ENCODE measurements at regions not wholly inside any gene's neighbourhood (a gene's known extent, or its start where the extent isn't known, plus 50 kb on each side); places are given as distances from the start of the nearest gene placed in this dataset.

DNA sequence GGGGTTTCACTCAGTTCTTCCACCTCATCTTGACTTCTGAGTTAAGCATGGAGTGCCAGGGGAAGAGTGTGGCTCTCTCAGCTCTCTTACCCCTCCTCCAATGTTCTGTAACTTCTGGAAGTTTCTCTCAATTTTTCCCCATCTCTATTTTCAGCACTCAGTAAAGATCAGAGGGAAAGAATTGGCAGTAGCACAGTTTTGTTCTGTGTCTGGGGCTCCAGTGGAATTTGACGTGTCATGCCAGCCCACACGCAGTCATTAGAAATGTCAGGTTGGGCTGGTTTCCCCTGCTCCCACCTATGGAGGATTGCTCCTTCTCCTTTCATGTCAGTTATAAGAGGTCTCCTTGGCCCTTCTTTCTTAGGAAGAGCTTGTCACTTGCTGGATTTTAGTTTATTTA lies 104.6 kb upstream of the COL3A1 start:
- TF ChIP-seq GATA2 (IDR thresholded peaks at IDR 0.05; ENCODE audit: low read depth, low read length) (no peak), GATA3 (IDR thresholded peaks at IDR 0.05; ENCODE audit: low read depth, low read length) (no peak)
